Gastrocnemius medialis (tissue), 4 donors: ENCODE measurements at regions not wholly inside any gene's neighbourhood (a gene's known extent, or its start where the extent isn't known, plus 50 kb on each side); places are given as distances from the start of the nearest gene placed in this dataset.
A peak's percentile ranks its signal among the peaks of the same experiment; 100 is the strongest.

Experiments used
- ATAC-seq, 2 donors: fragments of 150-250 bp; one replicate each; pipeline ENCODE4 v1.9.1; 2016
- DNase-seq, 2 donors: peaks; one replicate each; pipeline ENCODE4 v3.0.0-alpha.2; 2019
- H3K27ac ChIP-seq, 4 donors: fragments of 200-600 bp; sonication (generic); 1 replicate in 1 of 4; 2 replicates in 3 of 4; pipeline ENCODE4 v1.5.1; 2016 to 2018; ENCODE audit warnings: mild to moderate bottlenecking in 2 of 4, moderate library complexity in 1 of 4
- H3K27me3 ChIP-seq, 3 donors: fragments of 200-600 bp; sonication (generic) in 2 of 3; 1 replicate in 1 of 3; 2 replicates in 2 of 3; pipeline versions ENCODE4 v1.5.1 to v1.6.0; 2016 to 2019; ENCODE audit warnings: mild to moderate bottlenecking in 1 of 3, moderate library complexity in 1 of 3
- H3K36me3 ChIP-seq, 2 donors: fragments of 200-600 bp; sonication (generic) in 1 of 2; one replicate each; pipeline ENCODE4 v1.5.1; 2017 to 2018
- H3K4me1 ChIP-seq, 2 donors: fragments of 200-600 bp; sonication (generic) in 1 of 2; one replicate each; pipeline ENCODE4 v1.5.1; 2016 to 2017; ENCODE audit warnings: mild to moderate bottlenecking in 2 of 2
- H3K4me3 ChIP-seq, 4 donors: fragments of 200-600 bp; sonication (generic) in 3 of 4; 1 replicate in 1 of 4; 2 replicates in 3 of 4; pipeline ENCODE4 v1.5.1; 2016 to 2019; ENCODE audit warnings: mild to moderate bottlenecking in 2 of 4
- H3K9me3 ChIP-seq, 3 donors: fragments of 200-600 bp; sonication (generic) in 2 of 3; 1 replicate in 1 of 3; 2 replicates in 2 of 3; pipeline ENCODE4 v1.5.1; 2016 to 2019
- POLR2A ChIP-seq, 2 donors: fragments of 450-650 bp; IDR thresholded peaks; one replicate each; pipeline ENCODE4 v1.6.1; 2017; ENCODE audit warnings: antibody characterized with exemption in 2 of 2, mild to moderate bottlenecking in 2 of 2, moderate library complexity in 2 of 2
- in situ Hi-C, 4 donors: fragments of 200-750 bp; cut with MboI; loops; one replicate each; pipeline versions ENCODE4 v1.15.0 to v1.8.0; 2017; ENCODE audit warnings: low sequenced_read_pairs in 4 of 4
- intact Hi-C: fragments of 100-400 bp; cut with DNase I; formaldehyde crosslinking; loops from one replicate; pipeline ENCODE4 v1.15.1; 2023; ENCODE audit warnings: low total_unique reads
- TF ChIP-seq, protein P1 (sequence below), 5 experiments: fragments of 450-650 bp in 3 of 5; fragments of 200-600 bp in 2 of 5; sonication (generic) in 2 of 5; IDR thresholded peaks in 4 of 5; conservative IDR thresholded peaks in 1 of 5; 1 replicate in 4 of 5; 2 replicates in 1 of 5; pipeline ENCODE4 v1.5.1; 2016 to 2019; ENCODE audit warnings: antibody characterized with exemption in 5 of 5, mild to moderate bottlenecking in 3 of 5, moderate library complexity in 3 of 5

DNA sequence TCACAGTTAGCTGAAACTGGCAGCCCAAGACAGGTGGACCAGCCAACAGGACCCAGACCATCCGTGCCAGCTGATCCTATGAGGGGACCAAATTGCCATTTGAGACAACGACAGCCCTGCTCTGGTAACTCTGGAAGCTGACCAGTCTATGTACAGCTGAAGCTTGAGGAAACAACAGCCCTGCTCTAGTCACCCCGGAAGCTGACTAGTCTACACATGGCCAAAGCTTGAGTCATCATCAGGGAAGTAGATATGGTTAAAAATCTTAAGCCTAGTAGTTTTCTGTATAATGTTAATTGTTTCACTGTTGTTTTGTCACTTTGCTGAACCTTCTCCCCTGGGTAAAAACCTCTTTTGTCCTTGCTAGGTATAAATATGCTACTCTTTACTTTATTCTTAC lies 905.4 kb upstream of the NDST4 start:
- Histone ChIP-seq H3K36me3 (no peaks in the 10 kb centered on the region), H3K9me3 (no peaks in the 10 kb centered on the region), H3K27ac (no peak overlapping the region), H3K4me3 (no peak overlapping the region), H3K4me1 (no peaks in the 10 kb centered on the region), H3K27me3 (no peaks in the 10 kb centered on the region)
- TF ChIP-seq, protein P1, sequence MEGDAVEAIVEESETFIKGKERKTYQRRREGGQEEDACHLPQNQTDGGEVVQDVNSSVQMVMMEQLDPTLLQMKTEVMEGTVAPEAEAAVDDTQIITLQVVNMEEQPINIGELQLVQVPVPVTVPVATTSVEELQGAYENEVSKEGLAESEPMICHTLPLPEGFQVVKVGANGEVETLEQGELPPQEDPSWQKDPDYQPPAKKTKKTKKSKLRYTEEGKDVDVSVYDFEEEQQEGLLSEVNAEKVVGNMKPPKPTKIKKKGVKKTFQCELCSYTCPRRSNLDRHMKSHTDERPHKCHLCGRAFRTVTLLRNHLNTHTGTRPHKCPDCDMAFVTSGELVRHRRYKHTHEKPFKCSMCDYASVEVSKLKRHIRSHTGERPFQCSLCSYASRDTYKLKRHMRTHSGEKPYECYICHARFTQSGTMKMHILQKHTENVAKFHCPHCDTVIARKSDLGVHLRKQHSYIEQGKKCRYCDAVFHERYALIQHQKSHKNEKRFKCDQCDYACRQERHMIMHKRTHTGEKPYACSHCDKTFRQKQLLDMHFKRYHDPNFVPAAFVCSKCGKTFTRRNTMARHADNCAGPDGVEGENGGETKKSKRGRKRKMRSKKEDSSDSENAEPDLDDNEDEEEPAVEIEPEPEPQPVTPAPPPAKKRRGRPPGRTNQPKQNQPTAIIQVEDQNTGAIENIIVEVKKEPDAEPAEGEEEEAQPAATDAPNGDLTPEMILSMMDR (IDR thresholded peaks at IDR 0.05 in 4 of 5, conservative IDR thresholded peaks at IDR 0.05 in 1 of 5) = no peak
- TF ChIP-seq POLR2A (IDR thresholded peaks at IDR 0.05) = no peak
- in situ Hi-C loops = no loop called here
- intact Hi-C loops = no loop called here
- DNase-seq = no peak
- ATAC-seq = no peak

DNA sequence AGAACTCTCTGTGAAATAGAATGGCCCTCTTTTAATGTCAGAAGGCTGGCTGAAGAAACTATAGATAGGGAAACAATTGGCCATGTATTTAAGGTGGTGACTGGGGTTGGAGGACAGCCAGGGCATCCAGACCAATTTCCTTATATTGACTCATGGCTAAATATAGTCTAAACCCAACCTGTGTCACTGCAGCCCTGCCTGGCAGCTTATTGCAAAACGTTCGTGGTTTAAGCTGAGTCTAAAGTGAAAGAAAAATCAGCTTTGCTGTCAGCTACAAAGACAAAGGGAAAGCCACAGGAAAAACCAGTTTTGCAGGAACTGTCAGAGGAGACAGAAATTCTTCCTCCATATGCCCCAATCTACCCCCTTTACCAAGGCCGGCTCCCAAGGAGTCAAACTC lies 902.8 kb upstream of the NDST4 start:
- in situ Hi-C loops = no loop called here
- DNase-seq = peak in 1 of 2 donors; percentile 13
- no peaks in the 10 kb centered on the region for H3K9me3 ChIP-seq
- no peaks in the 10 kb centered on the region for H3K4me1 ChIP-seq
- TF ChIP-seq, protein P1 (IDR thresholded peaks at IDR 0.05 in 4 of 5, conservative IDR thresholded peaks at IDR 0.05 in 1 of 5) = no peak
- TF ChIP-seq POLR2A (IDR thresholded peaks at IDR 0.05) = no peak
- H3K36me3 ChIP-seq = no peaks in the 10 kb centered on the region
- H3K27me3 ChIP-seq = no peaks in the 10 kb centered on the region
- intact Hi-C loops = no loop called here
- ATAC-seq = no peak
- H3K27ac ChIP-seq = no peak overlapping the region
- H3K4me3 ChIP-seq = no peak overlapping the region

DNA sequence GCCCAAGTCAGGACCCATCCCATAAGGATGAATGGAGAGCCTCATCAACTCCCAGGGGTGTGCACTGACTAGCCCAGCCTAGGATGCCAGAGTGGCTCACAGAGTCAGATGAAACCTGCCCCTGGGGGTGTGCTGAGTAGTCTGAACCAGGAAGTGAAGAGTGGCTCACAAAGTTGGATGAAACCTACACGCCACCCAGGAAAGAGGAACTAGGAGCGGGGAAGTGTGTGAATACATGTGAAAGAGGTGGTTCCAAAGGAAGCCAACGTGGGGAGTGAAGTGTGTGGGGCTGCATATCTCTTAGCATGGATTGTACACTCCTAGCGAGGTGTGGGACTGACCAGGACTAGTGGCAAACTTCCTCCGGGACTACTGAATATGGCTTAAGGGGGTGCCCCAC lies 902.1 kb upstream of the NDST4 start:
- DNase-seq = no peak
- intact Hi-C loops = no loop called here
- Histone ChIP-seq H3K36me3 (no peaks in the 10 kb centered on the region), H3K27me3 (no peaks in the 10 kb centered on the region), H3K9me3 (no peaks in the 10 kb centered on the region), H3K4me3 (no peak overlapping the region), H3K27ac (no peak overlapping the region), H3K4me1 (no peaks in the 10 kb centered on the region)
- in situ Hi-C loops = no loop called here
- TF ChIP-seq POLR2A (IDR thresholded peaks at IDR 0.05) = no peak
- TF ChIP-seq, protein P1 (IDR thresholded peaks at IDR 0.05 in 4 of 5, conservative IDR thresholded peaks at IDR 0.05 in 1 of 5) = no peak
- ATAC-seq = no peak

DNA sequence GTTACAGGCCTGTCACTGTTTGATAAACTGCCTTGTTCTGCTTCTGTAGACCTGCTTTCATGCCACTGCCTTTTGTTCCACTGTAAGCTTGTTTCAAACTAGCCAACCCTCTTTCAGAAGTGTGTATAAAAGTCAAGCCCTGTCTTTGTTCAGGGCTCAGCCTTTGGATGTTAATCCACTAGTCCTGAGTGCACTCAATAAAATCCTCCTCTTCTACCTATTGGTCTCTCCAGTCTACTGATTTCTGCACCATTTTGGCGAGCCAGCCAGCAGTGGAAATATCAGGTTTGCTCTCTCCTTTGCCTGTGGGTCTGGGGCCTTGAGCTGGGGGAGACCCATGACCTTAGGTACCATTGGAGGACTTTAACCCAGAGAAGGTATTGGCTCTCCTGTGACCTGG lies 901.6 kb upstream of the NDST4 start:
- H3K4me3 ChIP-seq = no peak overlapping the region
- TF ChIP-seq, protein P1 (IDR thresholded peaks at IDR 0.05 in 4 of 5, conservative IDR thresholded peaks at IDR 0.05 in 1 of 5) = no peak
- no peak for TF ChIP-seq POLR2A (IDR thresholded peaks at IDR 0.05)
- H3K4me1 ChIP-seq = no peaks in the 10 kb centered on the region
- intact Hi-C loops = no loop called here
- no peak for ATAC-seq
- no peaks in the 10 kb centered on the region for H3K9me3 ChIP-seq
- in situ Hi-C loops = no loop called here
- H3K36me3 ChIP-seq = no peaks in the 10 kb centered on the region
- DNase-seq = no peak
- no peaks in the 10 kb centered on the region for H3K27me3 ChIP-seq
- H3K27ac ChIP-seq = no peak overlapping the region

DNA sequence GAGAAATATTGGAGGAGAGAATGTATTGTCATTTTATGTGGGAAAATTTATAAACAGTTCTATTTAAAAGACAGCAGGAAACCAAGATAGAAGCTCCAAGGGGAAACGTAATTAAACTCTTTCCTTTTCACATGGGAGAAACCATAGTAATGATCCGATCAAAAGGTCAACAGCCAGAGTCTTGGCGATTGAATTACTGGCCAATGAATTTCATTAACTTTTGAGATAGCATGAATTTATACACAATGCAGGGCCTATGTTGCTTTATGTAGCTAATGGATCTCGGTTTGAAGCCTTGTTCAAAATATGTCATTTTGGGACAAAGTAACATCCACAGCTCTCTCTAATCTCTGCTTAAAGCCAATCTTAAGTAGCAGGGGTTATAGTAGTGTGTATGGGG lies 897.5 kb upstream of the NDST4 start:
- in situ Hi-C loops = no loop called here
- H3K9me3 ChIP-seq = no peaks in the 10 kb centered on the region

More for the DNA sequence above, 897.5 kb upstream of the NDST4 start:
- H3K27me3 ChIP-seq = no peaks in the 10 kb centered on the region
- no peak for DNase-seq
- intact Hi-C loops = no loop called here
- ATAC-seq = no peak
- TF ChIP-seq, protein P1 (IDR thresholded peaks at IDR 0.05 in 4 of 5, conservative IDR thresholded peaks at IDR 0.05 in 1 of 5) = no peak
- no peak for TF ChIP-seq POLR2A (IDR thresholded peaks at IDR 0.05)
- no peaks in the 10 kb centered on the region for H3K4me1 ChIP-seq
- H3K27ac ChIP-seq = no peak overlapping the region
- H3K4me3 ChIP-seq = no peak overlapping the region
- H3K36me3 ChIP-seq = no peaks in the 10 kb centered on the region
